Stimulated activated CD8-positive, alpha-beta memory T cell treated with anti-CD3 and anti-CD28 coated beads, Interleukin-15, amount 100 ng/mL, for 48 hours (primary cell): ENCODE measurements at regions not wholly inside any gene's neighbourhood (a gene's known extent, or its start where the extent isn't known, plus 50 kb on each side); places are given as distances from the start of the nearest gene placed in this dataset.

Experiments used
- DNase-seq, 2 donors: peaks; one replicate each; pipeline ENCODE4 v3.0.0-alpha.2; 2020; ENCODE audit warnings: low read depth in 2 of 2

DNA sequence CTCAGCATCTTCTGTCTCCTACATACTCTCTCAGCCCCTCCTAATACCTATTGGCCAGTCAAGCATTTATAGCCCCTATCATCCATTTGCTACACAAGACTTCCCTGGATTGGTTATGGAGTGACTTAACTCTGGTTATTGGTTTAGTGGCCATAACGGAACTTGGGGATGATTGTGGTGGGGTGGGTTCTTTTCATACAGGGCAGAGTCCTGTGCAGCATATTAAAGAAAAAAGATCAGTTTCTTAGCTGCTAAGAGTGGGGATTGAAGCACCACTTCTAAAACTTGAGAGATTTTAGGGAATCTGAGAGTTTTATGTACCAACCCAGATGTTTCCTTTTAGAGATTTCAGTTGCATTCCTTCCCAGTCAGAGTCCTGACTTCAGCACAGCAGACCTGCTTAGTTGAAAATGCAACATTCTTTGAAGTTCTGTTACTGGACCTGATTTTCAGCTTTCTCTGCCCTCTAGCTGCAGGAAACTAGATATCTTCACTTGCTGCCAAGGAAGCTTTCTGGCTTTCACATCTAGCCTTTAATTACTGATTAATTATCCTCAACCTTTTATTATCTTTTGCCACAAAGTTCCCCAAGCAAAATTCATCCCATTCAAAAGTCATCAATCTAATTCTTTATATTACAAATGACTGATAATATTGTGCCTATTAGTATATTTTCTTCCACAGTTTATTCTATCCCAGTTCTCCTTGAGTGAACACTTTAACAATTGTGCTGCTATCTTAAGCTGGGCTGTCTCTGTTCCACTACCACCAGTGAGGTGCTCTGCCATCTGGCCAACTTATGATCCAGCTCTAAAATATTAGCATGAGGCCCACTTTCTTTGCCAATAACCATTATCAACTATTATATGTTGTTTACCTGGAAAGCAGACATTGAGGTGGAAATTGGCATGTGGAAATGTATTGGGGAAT, 906.0 kb upstream of the ALCAM start:
- DNase-seq: no peak

DNA sequence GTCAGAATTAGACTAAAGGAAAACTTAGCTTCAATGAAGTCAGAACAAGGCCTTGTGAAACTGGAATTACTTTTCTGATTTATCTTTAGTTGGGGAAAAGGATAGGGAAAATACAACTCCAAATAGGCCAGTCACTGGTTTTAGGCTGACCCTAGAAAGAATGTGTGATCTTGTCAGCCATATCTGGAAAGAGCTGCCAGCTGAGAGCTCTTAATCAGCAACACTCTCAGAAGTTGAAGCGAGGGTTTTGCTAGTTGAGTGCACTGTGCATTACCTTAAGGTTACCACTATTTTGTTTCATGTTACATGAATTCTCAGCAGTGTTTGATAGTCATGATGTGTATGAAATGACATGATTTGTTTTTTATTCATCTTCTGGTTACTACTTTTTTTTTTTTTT, 905.3 kb upstream of the ALCAM start:
- DNase-seq: no peak

GRCh38 chr3:104472221-104472620, 894.5 kb upstream of the ALCAM start:
- DNase-seq: no peak

- DNase-seq: no peak
Measured at GRCh38 chr3:104474011-104474410, 892.7 kb upstream of the ALCAM start.

- DNase-seq: no peak
Measured at GRCh38 chr3:104503022-104503421, 863.7 kb upstream of the ALCAM start.

- no peak for DNase-seq
Measured at GRCh38 chr3:104510131-104510849, 856.4 kb upstream of the ALCAM start.

DNA sequence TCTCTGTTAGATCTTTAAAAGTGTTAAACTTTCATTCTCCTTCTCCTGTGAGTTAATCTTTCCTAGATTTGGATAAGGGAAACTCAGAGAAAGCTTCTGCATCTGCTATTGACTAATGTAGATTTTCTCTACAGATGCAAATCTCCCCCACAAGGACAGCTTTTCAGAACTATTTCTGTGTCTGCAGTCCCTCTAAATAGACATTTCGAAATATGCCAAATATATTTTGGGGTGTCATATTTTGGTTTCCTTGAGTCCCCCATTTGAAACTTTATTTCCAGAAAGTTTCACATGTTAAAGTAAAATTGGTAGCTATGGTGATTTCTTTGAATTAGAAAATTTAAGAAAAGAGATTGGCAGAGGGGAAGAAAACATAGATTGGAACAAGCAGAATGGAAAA, 852.3 kb upstream of the ALCAM start:
- DNase-seq: no peak

DNA sequence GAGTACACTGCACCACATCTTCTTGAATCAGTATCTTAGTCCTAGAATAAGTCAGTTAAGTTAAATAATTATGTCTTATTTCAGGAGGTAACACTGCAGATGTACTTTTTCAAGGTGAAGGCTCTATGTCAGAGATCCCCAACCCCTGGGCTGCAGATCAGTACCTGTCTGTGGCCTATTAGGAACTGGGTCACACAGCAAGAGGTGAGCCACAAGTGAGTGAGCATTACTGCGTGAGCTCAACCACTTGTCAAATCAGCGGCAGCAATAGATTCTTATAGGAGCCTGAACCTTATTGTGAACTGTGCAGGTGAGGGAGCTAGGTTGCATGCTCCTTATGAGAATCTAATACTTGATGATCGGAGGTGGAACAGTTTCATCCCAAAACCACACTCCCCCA, 851.9 kb upstream of the ALCAM start:
- no peak for DNase-seq

DNA sequence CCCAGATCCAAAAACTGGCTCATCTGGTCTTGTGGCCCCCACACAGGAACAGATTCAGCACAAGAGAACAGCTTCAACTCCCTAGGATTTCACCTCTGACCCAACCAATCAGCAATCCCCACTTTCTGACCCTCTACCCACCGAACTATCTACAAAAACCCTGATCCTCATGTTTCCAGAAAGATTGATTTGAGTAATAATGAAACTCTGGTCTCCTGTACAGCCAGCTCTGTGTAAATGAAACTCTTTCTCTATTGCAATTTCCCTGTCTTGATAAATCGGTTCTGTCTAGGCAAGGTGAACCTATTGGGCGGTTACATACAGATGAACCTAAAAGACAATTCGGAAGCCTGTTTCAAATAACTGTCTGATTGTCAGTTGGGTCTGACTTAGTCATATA, 847.6 kb upstream of the ALCAM start:
- DNase-seq: no peak

- no peak for DNase-seq
Measured at GRCh38 chr3:104519468-104520227, 847.1 kb upstream of the ALCAM start.

DNA sequence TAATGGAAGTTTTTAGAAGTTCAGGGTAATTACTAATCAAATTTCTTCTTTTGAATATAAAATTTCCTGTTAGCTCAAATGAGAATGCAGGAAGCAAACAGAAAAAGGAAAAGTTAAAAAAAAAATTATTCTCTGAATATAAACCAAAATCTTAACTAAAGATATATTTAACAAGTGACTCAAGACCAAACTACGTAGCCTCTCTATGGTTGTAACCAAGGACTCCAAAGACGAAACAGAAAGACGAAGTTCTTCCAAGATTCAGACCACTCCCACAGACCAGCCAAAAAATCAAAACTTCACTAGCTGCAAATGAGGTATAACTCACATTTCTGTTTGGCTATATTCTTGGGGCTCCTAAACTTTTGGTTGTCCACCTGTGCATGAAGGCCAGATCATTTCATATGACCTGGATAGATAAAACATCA, 846.5 kb upstream of the ALCAM start:
- no peak for DNase-seq

GRCh38 chr3:104521606-104522336, 844.9 kb upstream of the ALCAM start:
- no peak for DNase-seq

- no peak for DNase-seq
Measured at GRCh38 chr3:104523136-104523535, 843.6 kb upstream of the ALCAM start.

GRCh38 chr3:104526901-104527401, 839.8 kb upstream of the ALCAM start:
- no peak for DNase-seq

GRCh38 chr3:104530934-104531333, 835.8 kb upstream of the ALCAM start:
- DNase-seq: no peak

DNA sequence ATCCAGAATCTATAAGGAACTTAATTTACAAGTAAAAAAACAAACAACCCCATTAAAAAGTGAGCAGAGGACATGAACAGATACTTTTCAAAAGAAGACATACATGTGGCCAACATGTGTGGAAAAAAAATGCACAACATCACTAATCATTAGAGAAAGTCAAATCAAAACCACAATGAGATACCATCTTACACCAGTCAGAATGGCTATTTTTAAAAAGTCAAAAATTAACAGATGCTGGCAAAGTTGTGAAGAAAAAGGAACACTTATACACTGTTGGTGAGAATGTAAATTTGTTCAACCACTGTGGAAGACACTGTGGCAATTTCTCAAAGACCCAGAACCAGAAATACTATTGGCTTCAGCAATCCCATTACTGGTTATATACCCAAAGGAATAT, 830.0 kb upstream of the ALCAM start:
- DNase-seq: no peak

DNA sequence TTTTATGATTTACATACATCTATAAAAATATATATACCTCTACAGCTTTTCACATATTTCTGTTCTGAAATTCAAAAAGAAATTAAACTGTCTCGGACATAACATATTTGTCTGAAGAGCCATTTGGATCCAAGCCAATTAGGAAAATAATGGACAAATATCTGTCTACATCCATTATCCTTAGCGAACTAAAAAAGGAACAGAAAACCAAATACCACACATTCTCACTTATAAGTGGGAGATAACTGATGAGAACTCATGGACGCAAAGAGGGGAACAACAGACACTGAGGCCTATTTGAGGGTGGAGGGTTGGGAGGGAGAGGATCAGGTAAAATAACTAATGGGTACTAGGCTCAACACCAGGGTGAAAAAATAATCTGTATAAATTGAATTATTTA, 829.4 kb upstream of the ALCAM start:
- DNase-seq: no peak

DNA sequence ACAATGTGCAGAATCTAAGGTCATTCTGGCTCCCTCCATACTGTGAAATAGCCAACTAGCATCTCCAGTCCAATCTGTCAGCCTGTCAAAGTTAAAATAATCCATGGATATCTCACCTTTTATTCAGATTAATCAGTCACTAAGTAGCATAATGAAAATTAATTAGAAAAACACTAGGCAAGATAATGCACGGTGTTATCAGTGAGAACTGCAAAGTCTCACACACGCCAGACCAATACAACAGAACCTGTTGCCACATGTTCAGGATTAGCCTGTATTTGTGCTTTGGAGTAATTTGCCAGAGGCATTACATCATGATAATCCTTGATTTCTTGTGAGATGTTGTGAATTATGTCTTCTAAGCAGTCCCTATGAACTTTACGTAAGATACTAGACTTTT, 820.4 kb upstream of the ALCAM start:
- no peak for DNase-seq

- no peak for DNase-seq
Measured at GRCh38 chr3:104547031-104547430, 819.7 kb upstream of the ALCAM start.

DNA sequence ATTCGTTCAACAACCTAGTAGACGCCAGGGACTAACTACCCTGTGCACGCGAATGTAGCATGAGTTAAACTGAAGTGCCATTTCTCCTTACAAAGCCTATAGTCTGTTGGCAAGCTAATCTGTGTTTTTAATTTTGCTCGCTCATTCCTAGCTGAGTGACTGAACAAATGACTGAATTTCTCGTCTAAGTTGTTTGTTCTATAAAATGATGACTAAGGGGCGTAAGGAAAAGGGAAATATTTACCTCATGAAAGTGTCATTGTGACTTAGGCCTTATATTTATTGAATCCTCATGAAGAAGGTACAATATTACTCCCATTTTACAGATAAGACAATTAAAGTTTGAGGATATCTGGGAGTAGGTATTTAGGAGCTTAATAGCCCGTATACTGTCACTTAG, 818.3 kb upstream of the ALCAM start:
- no peak for DNase-seq

- DNase-seq: no peak
Measured at GRCh38 chr3:104549099-104549714, 817.5 kb upstream of the ALCAM start.
